PC-3 (cell line): ENCODE measurements at regions not wholly inside any gene's neighbourhood (a gene's known extent, or its start where the extent isn't known, plus 50 kb on each side); places are given as distances from the start of the nearest gene placed in this dataset.

Experiments used
- ATAC-seq: fragments of 200-7000 bp; cut with Tn5 transposase; 2 replicates; pipeline ENCODE4 v1.9.1; 2020; ENCODE audit warnings: mild to moderate bottlenecking, moderate library complexity
- BruUV-seq: library from RNA; stranded (reverse); fragments of 400-500 nt; replicated peaks from 2 replicates; lab custom pipeline; 2021; lab: Mats Ljungman, UMichigan
- CTCF ChIA-PET: fragments of 300-600 bp; sonication (Branson Sonifier 250); formaldehyde crosslinking; loops from one replicate; lab custom pipeline; 2022; ENCODE audit warnings: antibody characterized with exemption; lab: Charles Lee
- POLR2A ChIA-PET: fragments of 300-600 bp; sonication (Branson Sonifier 250); formaldehyde crosslinking; loops from one replicate; lab custom pipeline; 2022; ENCODE audit warnings: antibody characterized with exemption; ENCODE audit not compliant: unreplicated experiment; lab: Charles Lee
- DNase-seq: peaks from one replicate; pipeline ENCODE4 v3.0.0-alpha.2; 2015
- H2AFZ ChIP-seq: fragments of 300-600 bp; sonication (generic); 2 replicates; pipeline ENCODE4 v1.6.0; 2016; ENCODE audit warnings: antibody characterized with exemption, low read length
- H3F3A ChIP-seq: fragments of 300-600 bp; sonication (generic); one replicate; pipeline ENCODE4 v1.6.0; 2017; ENCODE audit warnings: antibody characterized with exemption, low read length, control low read depth, mild to moderate bottlenecking; ENCODE audit not compliant: unreplicated experiment
- H3K27ac ChIP-seq: fragments of 300-600 bp; sonication (generic); 2 replicates; pipeline ENCODE4 v1.5.1; 2016; ENCODE audit warnings: mild to moderate bottlenecking, low read length
- H3K27me3 ChIP-seq: fragments of 300-600 bp; sonication (generic); 2 replicates; pipeline ENCODE4 v1.6.1; 2016; ENCODE audit warnings: low read length, mixed read lengths
- H3K36me3 ChIP-seq: fragments of 300-600 bp; sonication (generic); 2 replicates; pipeline ENCODE4 v1.6.1; 2016; ENCODE audit warnings: low read depth, mixed run types, low read length, mixed read lengths
- H3K4me1 ChIP-seq: fragments of 300-600 bp; sonication (generic); 2 replicates; pipeline ENCODE4 v1.5.1; 2016; ENCODE audit warnings: low read length; ENCODE audit not compliant: insufficient read depth
- H3K4me2 ChIP-seq: fragments of 300-600 bp; sonication (generic); 2 replicates; pipeline ENCODE4 v1.6.0; 2016; ENCODE audit warnings: low read length
- H3K4me3 ChIP-seq: fragments of 300-600 bp; sonication (generic); 2 replicates; pipeline ENCODE4 v1.5.1; 2016; ENCODE audit warnings: mild to moderate bottlenecking, low read length, mixed read lengths
- H3K79me2 ChIP-seq: fragments of 300-600 bp; sonication (generic); 2 replicates; pipeline ENCODE4 v1.6.1; 2017; ENCODE audit warnings: low read length, mixed read lengths
- H3K9ac ChIP-seq: fragments of 300-600 bp; sonication (generic); 2 replicates; pipeline ENCODE4 v1.6.0; 2016; ENCODE audit warnings: mild to moderate bottlenecking, low read length
- H3K9me2 ChIP-seq: fragments of 300-600 bp; sonication (generic); replicated peaks from 2 replicates; pipeline ENCODE4 v1.6.1; 2016; ENCODE audit warnings: mixed run types, low read length, mixed read lengths
- H3K9me3 ChIP-seq: fragments of 300-600 bp; sonication (generic); 2 replicates; pipeline ENCODE4 v1.6.1; 2016; ENCODE audit warnings: low read length, mixed read lengths
- H4K20me1 ChIP-seq: fragments of 300-600 bp; sonication (generic); 2 replicates; pipeline ENCODE4 v1.6.1; 2016; ENCODE audit warnings: low read length, mixed read lengths
- EZH2 ChIP-seq: fragments of 300-600 bp; sonication (generic); IDR thresholded peaks from one replicate; pipeline ENCODE4 v1.6.1; 2017; ENCODE audit warnings: antibody characterized with exemption, mild to moderate bottlenecking, low read length; ENCODE audit not compliant: unreplicated experiment
- EZH2phosphoT487 ChIP-seq: fragments of 300-600 bp; sonication (generic); IDR thresholded peaks from 2 replicates; pipeline ENCODE4 v1.6.1; 2018; ENCODE audit warnings: mild to moderate bottlenecking, antibody characterized with exemption, low read length, borderline replicate concordance
- intact Hi-C: fragments of 100-400 bp; cut with micrococcal nuclease; formaldehyde crosslinking; loops from 2 replicates; pipeline ENCODE4 v1.9.0; 2023
- TF ChIP-seq, protein P1 (sequence below): fragments of 300-600 bp; sonication (generic); conservative IDR thresholded peaks from 2 replicates; pipeline ENCODE4 v1.5.1; 2017; ENCODE audit warnings: antibody characterized with exemption, low read depth, mild to moderate bottlenecking, low read length

- H3F3A ChIP-seq, result no peaks in the 10 kb centered on the region
- no peaks in the 10 kb centered on the region for H3K9me2 ChIP-seq
- H3K4me3 ChIP-seq, result no peak overlapping the region
- ChIA-PET POLR2A (no interaction called here), CTCF (no interaction called here)
- H4K20me1 ChIP-seq, result no peaks in the 10 kb centered on the region
- no peaks in the 10 kb centered on the region for H3K4me1 ChIP-seq
- H3K9me3 ChIP-seq, result no peaks in the 10 kb centered on the region
- H3K27me3 ChIP-seq, result peaks cover 8% of the 10 kb centered on the region; the same call in 1 of the 2 replicates
- ATAC-seq (no peak), DNase-seq (no peak)
- H3K79me2 ChIP-seq, result no peaks in the 10 kb centered on the region
- intact Hi-C loops, result no loop called here
- no peaks in the 10 kb centered on the region for H3K36me3 ChIP-seq
- H2AFZ ChIP-seq, result no peak overlapping the region
- H3K4me2 ChIP-seq, result no peak overlapping the region
- no peak overlapping the region for H3K9ac ChIP-seq
- TF ChIP-seq EZH2phosphoT487, result no peak
- no peak overlapping the region for H3K27ac ChIP-seq
- no TSS peak for BruUV-seq
These were observed 109.6 kb upstream of the STARD3NL start for GRCh38 chr7:38068461-38068860.

DNA sequence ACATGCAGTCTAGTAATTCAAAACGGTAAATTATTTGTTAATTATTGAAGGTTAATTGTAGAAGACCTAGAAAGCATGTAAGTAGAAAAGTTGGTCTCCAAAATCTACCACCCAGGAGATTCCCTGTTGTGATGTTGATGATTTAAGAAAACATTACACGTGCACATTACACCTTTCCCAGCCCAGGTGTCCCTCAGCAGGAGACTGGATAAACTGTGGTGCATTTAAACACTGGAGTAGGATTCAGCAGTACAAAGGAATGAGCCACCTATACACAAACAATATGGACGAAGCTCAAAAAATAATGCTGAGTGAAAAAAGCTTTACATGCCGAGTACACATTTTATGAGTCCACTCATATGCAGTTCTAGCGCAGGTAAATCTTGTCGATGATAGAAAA lies 109.0 kb upstream of the STARD3NL start:
- POLR2A ChIA-PET, result no interaction called here
- Histone ChIP-seq H3K9me2 (no peaks in the 10 kb centered on the region), H3K9ac (no peak overlapping the region), H2AFZ (no peak overlapping the region), H3K27me3 (0 out of 2 replicates have a peak, but pooled peaks cover 6% of the 10 kb centered on the region), H3K9me3 (no peaks in the 10 kb centered on the region), H3F3A (no peaks in the 10 kb centered on the region), H3K4me2 (no peak overlapping the region), H4K20me1 (no peaks in the 10 kb centered on the region), H3K36me3 (no peaks in the 10 kb centered on the region), H3K4me1 (no peaks in the 10 kb centered on the region), H3K79me2 (no peaks in the 10 kb centered on the region), H3K4me3 (no peak overlapping the region), H3K27ac (no peak overlapping the region)
- intact Hi-C loops, result no loop called here
- no peak for TF ChIP-seq EZH2phosphoT487
- TF ChIP-seq, protein P1, sequence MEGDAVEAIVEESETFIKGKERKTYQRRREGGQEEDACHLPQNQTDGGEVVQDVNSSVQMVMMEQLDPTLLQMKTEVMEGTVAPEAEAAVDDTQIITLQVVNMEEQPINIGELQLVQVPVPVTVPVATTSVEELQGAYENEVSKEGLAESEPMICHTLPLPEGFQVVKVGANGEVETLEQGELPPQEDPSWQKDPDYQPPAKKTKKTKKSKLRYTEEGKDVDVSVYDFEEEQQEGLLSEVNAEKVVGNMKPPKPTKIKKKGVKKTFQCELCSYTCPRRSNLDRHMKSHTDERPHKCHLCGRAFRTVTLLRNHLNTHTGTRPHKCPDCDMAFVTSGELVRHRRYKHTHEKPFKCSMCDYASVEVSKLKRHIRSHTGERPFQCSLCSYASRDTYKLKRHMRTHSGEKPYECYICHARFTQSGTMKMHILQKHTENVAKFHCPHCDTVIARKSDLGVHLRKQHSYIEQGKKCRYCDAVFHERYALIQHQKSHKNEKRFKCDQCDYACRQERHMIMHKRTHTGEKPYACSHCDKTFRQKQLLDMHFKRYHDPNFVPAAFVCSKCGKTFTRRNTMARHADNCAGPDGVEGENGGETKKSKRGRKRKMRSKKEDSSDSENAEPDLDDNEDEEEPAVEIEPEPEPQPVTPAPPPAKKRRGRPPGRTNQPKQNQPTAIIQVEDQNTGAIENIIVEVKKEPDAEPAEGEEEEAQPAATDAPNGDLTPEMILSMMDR, result no peak
- no peak for TF ChIP-seq EZH2
- ATAC-seq, result no peak
- CTCF ChIA-PET, result no interaction called here
- no TSS peak for BruUV-seq
- no peak for DNase-seq

- ChIA-PET POLR2A (interaction anchor here (0.6 kb wide), 1 partner anchor 154 kb away, joined by 3 read pairs; no protein-coding TSS in a partner anchor), CTCF (interaction anchor here (0.6 to 1.1 kb wide), 3 partner anchors 150 to 1879 kb away, joined by 3 to 9 read pairs (median 4); partner anchors contain the start of genes EPDR1 and SFRP4)
- no peak overlapping the region for H3K4me3 ChIP-seq
- 0 out of 2 replicates have a peak, but pooled peaks cover 6% of the 10 kb centered on the region for H3K27me3 ChIP-seq
- H4K20me1 ChIP-seq, result no peaks in the 10 kb centered on the region
- H3K4me1 ChIP-seq, result no peaks in the 10 kb centered on the region
- peak; percentile 47 for DNase-seq
- no peaks in the 10 kb centered on the region for H3K9me2 ChIP-seq
- no peak overlapping the region for H2AFZ ChIP-seq
- no peaks in the 10 kb centered on the region for H3F3A ChIP-seq
- no TSS peak for BruUV-seq
- no peak for TF ChIP-seq EZH2phosphoT487
- TF ChIP-seq, protein P1, result peak; percentile 66
- ATAC-seq, result peak; percentile 84
- H3K9ac ChIP-seq, result no peak overlapping the region
- H3K9me3 ChIP-seq, result no peaks in the 10 kb centered on the region
- intact Hi-C loops, result no loop called here
- H3K36me3 ChIP-seq, result no peaks in the 10 kb centered on the region
- H3K79me2 ChIP-seq, result no peaks in the 10 kb centered on the region
- no peak overlapping the region for H3K27ac ChIP-seq
- no peak overlapping the region for H3K4me2 ChIP-seq
These were observed 107.3 kb upstream of the STARD3NL start for GRCh38 chr7:38070718-38071117.
